HG03045 (cell line): ENCODE measurements at regions not wholly inside any gene's neighbourhood (a gene's known extent, or its start where the extent isn't known, plus 50 kb on each side); places are given as distances from the start of the nearest gene placed in this dataset.

ENCODE experiments used
- ATAC-seq: cut with Tn5 transposase; IDR thresholded peaks from one replicate; pipeline ENCODE4 v1.9.1; 2021; ENCODE audit warnings: mild to moderate bottlenecking, moderate library complexity; ENCODE audit not compliant: unreplicated experiment

DNA sequence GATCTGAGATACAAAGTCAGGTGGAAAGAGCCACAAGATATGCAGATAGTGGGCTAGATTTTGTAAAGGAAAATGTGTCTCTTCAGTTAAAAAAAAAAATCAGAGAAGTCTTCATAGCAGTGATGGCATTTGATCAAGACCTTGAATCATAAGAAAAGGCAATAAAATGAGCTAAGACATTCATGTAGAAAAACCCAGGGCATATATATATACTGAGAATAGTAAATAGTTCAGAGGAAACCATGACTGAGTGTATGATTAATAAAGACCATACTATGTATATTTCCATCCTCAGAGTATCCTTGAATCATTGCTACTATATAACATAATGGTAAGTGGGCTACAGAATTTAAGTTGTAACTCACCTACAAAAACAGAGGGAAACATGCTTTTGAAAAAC lies 321.7 kb upstream of the NR5A2 start:
- no peak for ATAC-seq

DNA sequence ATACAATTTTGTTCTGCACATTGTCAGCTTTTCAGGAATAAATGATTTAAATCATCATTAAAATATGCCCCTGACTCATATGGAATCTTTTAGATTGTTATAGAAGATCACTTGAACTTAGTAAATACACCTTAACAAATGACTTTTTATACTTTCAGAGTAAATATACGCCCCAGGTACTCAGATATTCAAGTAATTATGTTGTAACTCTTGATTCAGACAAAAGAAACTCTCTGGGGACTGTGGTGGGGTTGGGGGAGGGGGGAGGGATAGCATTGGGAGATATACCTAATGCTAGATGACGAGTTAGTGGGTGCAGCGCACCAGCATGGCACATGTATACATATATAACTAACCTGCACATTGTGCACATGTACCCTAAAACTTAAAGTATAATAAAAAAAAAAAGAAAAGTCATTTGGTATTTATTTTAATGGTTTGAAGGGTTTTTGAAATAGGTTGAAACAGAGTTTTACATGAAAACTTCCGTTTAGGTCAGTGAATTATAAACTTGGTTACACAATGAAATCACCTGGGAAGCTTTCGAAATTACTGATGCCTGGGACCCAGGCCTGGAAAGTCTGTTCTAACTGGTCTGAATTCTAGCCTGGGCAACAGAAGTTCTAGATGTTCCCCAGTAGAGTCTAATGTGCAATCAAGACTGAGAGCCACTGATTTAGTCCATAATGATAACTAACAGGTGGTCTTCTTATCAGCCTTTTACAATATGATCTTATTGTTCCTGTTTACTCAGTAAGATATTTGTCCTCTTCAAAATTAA lies 320.5 kb upstream of the NR5A2 start:
- no peak for ATAC-seq

DNA sequence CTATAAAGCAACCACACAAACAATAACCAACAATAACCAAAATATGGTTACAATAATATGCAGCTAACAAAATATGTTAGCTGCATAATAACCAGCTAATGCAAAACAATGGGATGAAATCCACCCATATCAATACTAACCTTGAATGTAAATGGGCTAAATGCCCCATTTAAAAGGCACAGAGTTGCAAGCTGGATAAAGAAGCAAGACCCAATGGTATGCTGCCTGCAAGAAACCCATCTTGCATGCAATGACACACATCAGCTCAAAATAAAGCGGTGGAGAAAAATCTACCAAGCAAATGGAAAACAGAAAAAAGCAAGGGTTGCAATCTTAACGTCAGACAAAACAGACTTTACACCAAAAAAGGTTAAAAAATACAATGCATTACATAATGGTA lies 316.5 kb upstream of the NR5A2 start:
- ATAC-seq: no peak

DNA sequence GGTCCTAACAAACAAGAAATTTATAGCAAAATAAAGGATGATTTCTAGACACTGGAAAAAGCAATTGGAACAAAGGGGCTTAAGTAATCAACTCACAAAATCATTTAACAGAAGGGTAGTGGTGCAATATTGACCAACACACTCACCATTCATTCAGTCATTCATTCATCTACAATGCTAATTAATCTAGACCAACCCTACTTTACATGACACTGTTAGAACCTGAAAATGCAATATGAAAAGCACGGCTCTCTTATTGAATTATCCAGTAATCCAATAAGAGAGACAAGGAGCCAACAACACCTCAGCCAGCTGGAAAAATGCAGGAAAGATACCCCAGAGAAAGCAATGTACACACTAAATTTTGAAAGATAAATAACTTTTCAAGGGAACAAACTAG lies 310.8 kb upstream of the NR5A2 start:
- ATAC-seq: no peak

DNA sequence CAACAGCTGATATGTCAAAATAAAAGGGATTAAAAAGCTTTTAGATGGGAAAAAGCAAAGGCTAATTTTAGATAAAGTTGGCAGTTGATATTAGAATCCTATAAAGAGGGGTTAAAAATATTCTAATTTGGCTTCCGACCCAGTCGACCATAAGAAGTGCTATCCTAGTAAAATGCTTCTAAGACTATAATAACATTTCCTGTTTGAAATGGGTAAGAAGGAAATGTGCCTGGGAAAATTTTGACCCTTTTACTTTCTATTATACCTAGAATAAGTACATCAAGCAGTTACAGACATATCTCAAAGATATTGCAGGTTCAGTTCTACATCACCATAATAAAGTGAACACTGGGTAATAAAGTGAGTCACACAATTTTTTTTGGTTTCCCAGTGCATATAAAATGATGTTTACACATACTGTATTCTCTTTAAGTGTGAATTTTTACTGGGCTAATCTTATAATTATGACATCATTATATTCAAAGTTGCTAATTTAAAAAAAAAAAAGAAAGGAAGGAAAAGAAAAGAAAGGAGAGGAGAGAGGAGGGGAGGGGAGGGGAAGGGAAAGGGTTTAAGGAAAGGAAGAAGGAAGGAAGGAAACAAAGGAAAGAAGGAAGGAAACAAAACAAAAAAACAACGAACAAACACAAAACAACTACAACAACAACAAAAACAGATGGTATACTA lies 308.2 kb upstream of the NR5A2 start:
- ATAC-seq: no peak

DNA sequence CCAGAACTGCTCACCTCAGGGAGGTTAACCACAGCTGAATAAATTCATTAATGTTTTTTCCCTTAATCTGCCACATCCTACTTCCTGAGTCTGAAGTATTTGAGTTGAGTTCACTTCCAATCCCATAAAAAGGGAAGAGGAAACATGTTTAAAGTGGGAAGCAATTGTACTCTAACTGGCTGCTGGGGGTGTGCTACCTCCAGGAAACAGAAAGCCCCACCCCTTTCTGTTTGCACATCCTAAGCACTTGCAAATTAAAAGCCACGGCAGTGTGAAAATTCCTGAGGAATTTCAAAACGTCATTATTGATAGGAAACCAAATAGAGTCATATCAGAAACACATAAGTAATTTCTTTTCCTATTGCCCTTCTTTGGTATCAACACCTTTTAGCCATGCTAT lies 307.0 kb upstream of the NR5A2 start:
- no peak for ATAC-seq

DNA sequence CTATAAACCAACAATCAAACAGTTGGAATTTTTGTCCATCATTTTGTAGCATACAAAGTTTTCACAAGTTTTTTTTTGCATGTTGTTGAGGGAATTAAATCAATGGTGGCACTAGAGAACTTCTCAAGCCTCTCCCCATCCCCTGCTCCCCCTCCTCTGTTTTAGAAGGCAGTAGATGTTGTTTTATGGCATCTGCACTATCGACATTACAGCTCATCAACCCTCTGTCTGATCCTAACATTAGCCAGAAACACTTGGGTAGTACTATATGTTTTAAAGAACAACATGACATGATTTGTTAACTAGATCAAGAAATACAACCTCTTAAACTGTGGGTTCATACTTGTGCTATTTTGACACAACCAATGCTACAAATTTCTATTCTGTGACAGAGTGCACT lies 306.5 kb upstream of the NR5A2 start:
- no peak for ATAC-seq

DNA sequence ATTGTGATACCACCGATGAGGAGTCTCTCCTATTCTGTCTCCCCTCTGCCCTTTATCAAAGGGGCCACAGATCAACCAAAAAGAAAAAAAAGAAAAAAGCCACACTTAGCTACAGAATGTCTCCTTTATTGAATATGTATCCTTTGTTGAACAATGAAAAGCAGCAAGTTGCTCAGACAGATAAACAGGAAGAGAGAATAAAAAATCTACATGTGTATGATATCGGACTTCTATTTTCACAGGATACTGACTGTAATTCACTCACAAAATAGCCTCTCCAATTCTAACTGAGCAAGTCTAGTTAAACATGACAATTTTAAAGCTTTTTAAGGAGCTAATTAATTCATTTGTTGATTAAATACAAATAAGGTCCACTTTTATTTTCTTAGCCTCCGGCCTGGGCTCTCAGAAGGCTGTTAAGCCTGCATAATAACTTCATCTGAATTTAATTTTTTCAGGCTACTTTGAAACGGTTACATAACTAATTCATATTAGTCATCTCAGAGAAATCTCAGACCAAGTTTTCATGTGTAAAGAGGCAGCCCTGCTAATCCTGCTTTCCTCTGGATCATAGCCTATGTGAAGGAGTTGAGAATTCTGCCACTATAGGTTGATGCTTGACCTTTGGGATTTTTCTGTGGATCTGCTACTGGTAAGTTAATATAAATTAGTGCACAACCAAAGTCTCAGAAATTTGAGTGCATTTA lies 304.1 kb upstream of the NR5A2 start:
- ATAC-seq: no peak

DNA sequence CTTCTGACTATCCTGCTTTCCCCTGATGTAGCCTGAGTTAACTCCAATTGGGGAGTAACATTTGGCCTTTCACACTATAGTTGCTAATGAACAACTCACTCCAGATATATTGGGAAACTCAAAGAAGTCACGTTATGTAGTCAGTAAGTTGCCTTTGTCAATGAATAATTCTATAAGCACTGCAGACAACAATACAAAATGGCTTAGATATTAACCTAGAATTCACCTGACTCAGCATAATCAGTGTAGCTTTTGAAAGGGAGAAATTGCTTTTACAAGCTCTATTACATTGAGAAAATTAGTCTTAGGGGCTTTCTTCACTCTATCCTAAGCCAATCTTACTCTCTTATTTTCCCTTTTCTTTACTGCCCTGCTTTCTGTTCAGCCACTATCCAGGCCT lies 303.5 kb upstream of the NR5A2 start:
- ATAC-seq: no peak

DNA sequence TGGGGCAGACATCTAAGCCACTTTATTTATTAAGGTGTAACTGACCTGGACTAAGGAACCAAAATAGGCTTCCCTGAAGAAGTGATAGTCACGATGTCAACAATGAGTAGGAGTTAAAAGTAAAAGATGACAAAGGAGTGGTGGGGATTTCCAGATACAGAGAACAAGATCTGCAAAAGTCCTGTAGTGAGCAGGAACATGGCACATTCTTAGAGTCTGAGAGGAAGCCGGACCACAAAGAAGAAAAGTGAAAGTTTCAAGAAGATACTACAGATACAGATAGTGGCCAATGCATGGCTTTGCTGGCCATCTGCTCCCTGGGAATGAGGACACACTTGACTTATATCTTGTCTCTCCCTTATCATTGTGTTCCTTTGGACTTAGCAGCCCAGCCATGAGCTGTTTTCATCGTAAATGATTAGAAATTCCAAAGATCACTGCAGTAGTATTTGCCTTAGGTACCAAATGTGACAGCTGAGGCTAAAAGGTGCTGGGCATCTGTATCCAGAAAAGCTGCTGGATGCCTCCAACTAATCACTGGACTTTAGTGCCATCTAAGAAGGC lies 302.4 kb upstream of the NR5A2 start:
- no peak for ATAC-seq

DNA sequence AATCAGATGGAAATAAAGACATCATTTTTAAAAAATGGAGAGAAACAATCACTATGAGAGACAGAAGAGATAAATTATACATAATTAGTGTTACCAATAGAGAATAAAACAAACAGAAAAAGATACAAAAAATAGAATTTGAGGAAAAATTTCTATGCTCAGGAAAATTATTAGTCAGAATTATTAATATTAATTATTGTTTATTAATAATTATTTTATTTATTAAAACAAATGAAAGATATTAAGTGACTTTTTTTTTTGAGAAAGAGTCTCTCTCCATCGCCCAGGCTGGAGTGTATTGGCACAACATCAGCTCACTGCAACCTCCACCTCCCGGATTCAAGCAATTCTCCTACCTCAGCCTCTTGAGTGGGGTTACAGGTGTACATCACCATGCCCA lies 299.8 kb upstream of the NR5A2 start:
- no peak for ATAC-seq

DNA sequence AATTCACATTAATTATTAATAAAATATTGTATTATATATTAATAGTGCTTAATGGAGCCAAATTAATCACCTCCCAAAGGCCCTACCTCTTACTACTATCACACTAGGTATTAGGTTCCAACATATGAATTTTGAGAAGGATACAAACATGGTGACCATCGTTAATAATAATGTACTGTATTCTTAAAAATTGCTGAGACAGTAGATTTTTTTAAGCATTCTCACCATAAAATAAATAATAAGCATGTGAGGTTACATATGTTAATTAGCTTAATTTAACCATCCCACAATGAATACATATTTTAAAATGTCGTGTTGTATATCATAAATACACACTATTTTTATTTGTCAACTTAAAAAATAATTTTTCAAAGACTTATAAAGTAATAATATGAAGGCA lies 299.2 kb upstream of the NR5A2 start:
- no peak for ATAC-seq

DNA sequence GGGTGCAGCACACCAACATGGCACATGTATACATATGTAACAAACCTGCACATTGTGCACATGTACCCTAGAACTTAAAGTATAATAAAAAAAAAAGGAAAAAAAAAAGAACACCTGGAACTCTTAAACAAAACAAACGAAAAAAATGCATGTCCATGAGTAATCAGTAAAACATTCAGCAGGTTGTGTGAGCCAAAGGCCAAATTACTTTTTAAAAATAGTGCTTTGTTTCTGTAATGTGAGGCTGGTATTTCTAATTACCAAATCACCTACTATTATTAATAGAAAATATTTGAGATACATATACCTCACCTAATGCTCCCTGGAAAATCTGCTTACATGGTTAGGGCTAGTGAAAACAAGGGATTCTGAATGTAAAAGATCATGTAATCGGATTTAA lies 294.4 kb upstream of the NR5A2 start:
- ATAC-seq: no peak

DNA sequence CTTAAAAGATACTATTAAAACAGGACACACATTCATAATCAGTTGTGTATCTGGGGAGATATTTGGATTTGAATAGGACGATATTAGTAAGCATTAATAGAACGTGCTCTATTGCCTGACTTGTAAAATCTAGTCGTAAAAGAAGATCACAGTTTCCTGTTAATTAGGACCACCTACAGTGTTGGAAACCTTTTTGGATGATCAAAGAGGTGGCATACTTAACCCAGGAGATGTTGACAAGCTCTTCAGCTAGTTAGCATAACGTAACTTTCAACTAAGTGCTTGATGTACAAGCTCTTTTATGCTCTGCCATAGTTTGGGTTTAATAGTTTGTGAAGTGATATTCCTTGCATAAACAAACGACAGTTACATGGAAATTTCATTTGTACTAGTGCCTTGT lies 293.3 kb upstream of the NR5A2 start:
- no peak for ATAC-seq

DNA sequence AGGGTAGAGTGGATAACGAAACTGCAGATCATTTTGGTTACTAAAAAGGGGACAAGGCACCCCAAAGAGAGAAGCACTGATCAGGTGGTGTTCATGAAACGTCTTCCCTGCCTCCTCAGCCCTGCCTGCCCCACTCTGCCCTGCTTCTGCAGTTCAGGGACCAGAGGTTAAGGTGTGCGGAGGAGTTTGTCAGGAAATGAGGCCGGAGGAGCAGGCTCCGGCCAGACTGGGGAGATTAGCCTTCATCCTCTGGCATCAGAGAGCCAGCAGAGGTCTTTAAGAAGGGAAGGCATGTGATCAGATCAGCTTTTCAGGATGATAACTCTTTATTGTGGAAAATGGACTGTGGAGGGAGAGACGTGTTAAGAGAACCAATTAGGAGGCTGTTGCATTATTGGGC lies 291.9 kb upstream of the NR5A2 start:
- ATAC-seq: no peak

DNA sequence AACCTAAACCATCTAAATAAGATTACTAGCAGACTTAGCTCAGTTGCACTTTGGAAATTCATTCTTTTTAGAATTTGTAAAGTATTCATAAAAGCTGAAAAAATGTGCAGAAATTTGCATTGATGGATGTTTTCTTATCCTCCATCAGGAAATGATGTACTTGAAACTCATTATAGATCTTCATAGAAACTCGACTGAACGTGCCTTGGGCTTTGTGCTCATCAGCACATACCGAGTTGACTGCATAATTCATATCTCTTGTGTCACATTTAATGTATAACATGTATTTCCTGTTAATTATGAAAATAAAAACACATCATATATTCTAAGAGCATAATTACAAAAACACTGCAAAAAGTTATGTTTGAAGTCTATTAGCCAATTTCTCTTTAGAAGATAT lies 290.9 kb upstream of the NR5A2 start:
- no peak for ATAC-seq

DNA sequence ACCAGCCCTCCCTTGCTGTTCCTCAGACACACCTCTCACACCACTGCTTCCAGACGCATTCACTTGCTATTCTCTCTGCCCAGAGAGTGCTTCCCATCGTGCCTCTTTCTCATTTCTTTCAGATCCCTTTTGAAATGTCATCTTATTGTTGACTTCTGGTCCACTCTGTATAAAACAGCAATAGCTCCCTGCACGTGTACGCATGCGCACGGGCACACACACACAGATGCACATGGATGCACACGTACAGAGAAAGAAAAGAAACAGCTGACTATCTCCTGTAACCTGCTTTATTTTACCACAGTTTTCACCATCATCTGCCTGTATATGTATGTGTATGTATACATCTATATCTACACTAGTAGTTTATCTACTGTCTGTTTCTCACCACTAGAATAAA lies 285.9 kb upstream of the NR5A2 start:
- no peak for ATAC-seq

DNA sequence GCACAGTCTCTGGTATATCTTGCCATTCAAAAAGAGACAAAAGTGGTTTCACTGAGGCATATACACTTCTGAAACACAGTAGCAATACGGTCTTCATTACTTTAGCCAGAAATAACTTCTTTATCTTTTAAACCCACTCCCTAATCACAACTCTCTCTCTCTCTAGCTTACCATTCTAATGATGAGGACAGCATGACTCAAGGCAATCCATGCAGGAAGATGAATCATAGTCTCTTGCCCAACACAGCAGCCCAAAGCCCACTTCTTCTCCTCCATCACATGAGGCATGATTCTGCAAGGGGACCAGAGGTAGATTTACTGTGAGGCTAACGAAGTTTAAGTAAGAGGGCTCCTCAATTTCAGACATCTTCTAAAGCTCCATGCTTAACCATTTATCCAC lies 285.0 kb upstream of the NR5A2 start:
- ATAC-seq: no peak

DNA sequence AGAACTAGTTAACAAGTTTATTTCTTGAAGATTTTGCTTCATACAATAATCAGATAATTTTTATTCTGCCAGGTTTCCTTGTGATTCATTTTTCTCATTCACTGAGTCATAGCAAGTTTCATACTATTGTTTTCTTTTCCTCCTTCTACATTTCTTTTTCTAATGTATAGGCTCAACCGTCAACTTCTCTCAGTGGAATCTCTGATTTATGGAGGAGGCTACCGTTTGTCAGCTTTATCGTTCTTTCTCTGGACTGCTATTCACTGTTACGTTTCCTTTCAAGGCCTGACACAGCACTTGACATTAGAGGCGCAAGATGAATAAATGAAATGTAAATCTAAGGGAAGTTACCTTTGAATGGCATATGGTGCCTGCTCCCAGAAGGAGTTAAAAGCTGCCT lies 284.3 kb upstream of the NR5A2 start:
- ATAC-seq: no peak

DNA sequence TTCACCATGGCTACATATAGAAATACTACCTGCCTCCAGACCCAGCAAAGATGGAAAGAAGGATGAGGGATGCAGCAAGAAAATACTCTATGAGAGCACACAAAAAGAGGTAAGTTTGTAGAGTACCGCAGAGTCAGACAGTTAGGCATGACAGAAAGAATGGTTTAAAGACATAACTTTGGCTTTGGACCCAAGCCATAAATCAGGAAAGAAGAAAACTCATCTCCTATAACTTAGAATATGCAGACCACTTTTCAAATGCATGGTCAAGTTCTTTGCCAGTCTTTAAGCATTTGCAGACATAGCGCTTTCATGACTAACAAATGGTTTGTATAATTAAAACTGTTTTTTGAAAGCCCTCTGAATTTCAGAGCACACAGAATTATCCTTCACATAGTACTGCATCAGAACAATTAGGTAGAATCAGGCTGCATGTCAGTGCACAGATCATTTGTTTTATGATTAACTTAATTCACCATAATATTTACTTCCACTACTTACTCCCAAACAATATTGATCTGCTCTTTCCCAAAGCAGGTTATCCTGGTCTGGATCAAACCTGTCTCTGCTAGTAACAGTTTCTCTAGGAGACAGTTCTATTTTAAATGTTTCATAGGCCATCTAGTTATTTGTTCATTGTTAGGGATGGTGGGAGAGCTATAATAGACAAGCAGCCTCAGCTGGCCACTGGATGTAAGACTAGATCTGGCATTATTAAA lies 280.7 kb upstream of the NR5A2 start:
- ATAC-seq: no peak

DNA sequence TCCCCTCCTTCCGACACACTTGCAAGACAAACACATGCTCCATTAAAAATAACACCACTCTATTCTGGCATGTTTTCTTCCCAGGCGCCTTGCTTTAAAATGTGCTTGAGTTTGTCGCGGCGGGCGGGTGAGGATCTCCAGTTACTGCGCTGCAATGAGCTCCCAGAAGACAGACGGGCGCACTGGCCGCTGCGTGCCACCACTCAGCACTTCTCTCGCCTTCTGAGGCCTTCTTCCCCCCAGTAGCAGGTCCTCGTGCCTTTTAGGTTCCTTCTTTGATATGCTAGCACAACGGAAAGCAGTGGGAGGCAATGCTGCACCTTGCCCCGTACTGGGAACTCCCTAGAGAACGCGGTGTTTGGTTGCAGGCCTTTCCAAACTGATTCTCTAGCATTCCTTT lies 279.5 kb upstream of the NR5A2 start:
- ATAC-seq: no peak
